HEK293 (cell line): ENCODE measurements at regions not wholly inside any gene's neighbourhood (a gene's known extent, or its start where the extent isn't known, plus 50 kb on each side); places are given as distances from the start of the nearest gene placed in this dataset.

Source experiments
- CTCF ChIA-PET: fragments of 350-600 bp; formaldehyde crosslinking; extraction: SDS; loops from one replicate; lab custom pipeline; 2021; ENCODE audit warnings: antibody characterized with exemption; lab: Yijun Ruan, JAX
- POLR2A ChIA-PET: fragments of 300-600 bp; formaldehyde crosslinking; extraction: SDS; loops from one replicate; lab custom pipeline; 2020; ENCODE audit warnings: antibody characterized with exemption, inconsistent platforms; lab: Yijun Ruan, JAX
- H3K27ac ChIP-seq: fragments of 200-500 bp; sonication (Bioruptor generic); 2 replicates; pipeline ENCODE4 v1.5.1; 2014; ENCODE audit warnings: low read depth, low read length, control low read depth, inconsistent platforms; ENCODE audit errors: extremely low read depth
- H3K36me3 ChIP-seq, 2 experiments: fragments of 200-500 bp in 1 of 2; sonication (Bioruptor generic) in 1 of 2; 1 replicate in 1 of 2; 2 replicates in 1 of 2; pipeline ENCODE4 v1.5.1; 2014 to 2017; ENCODE audit warnings: inconsistent platforms in 2 of 2, low read length in 2 of 2; ENCODE audit not compliant: control insufficient read depth in 2 of 2, insufficient read depth in 1 of 2
- H3K4me1 ChIP-seq: fragments of 200-500 bp; sonication (Bioruptor generic); 2 replicates; pipeline ENCODE4 v1.5.1; 2014; ENCODE audit warnings: mild to moderate bottlenecking, low read length, inconsistent platforms; ENCODE audit not compliant: control insufficient read depth, insufficient read depth
- H3K4me3 ChIP-seq: 2 replicates; pipeline ENCODE4 v1.5.1; 2011; ENCODE audit warnings: low read depth, mild to moderate bottlenecking, control low read depth, low read length, moderate library complexity
- H3K9me3 ChIP-seq: fragments of 200-500 bp; sonication (Bioruptor generic); 2 replicates; pipeline ENCODE4 v1.5.1; 2014; ENCODE audit warnings: low read depth, low read length, inconsistent platforms; ENCODE audit not compliant: control insufficient read depth, insufficient read depth
- BCL11B ChIP-seq: fragments of 450-650 bp; formaldehyde crosslinking; IDR thresholded peaks from 2 replicates; pipeline ENCODE4 v1.5.1; 2016; ENCODE audit warnings: low read depth, missing biosample characterization, missing genetic modification characterization
- GLIS1 ChIP-seq: fragments of 450-650 bp; formaldehyde crosslinking; IDR thresholded peaks from 2 replicates; pipeline ENCODE4 v1.5.1; 2016; ENCODE audit warnings: missing biosample characterization, missing genetic modification characterization
- HOXA7 ChIP-seq: sonication (generic); formaldehyde crosslinking; IDR thresholded peaks from 2 replicates; pipeline ENCODE4 v1.8.1; 2022; ENCODE audit warnings: missing genetic modification reagents, borderline replicate concordance
- IKZF3 ChIP-seq: fragments of 450-650 bp; IDR thresholded peaks from 2 replicates; pipeline ENCODE4 v1.5.0; 2018; ENCODE audit warnings: missing biosample characterization, mild to moderate bottlenecking, missing genetic modification characterization, moderate library complexity
- KLF16 ChIP-seq: fragments of 450-650 bp; formaldehyde crosslinking; IDR thresholded peaks from 2 replicates; pipeline ENCODE4 v1.5.1; 2017; ENCODE audit warnings: missing biosample characterization, missing genetic modification characterization
- KLF7 ChIP-seq: fragments of 450-650 bp; formaldehyde crosslinking; IDR thresholded peaks from 2 replicates; pipeline ENCODE4 v1.5.1; 2016; ENCODE audit warnings: missing biosample characterization, missing genetic modification characterization, borderline replicate concordance
- OVOL3 ChIP-seq: fragments of 450-650 bp; formaldehyde crosslinking; IDR thresholded peaks from 2 replicates; pipeline ENCODE4 v1.5.1; 2016; ENCODE audit warnings: missing biosample characterization, missing genetic modification characterization
- ZBTB20 ChIP-seq: fragments of 450-650 bp; formaldehyde crosslinking; IDR thresholded peaks from 2 replicates; pipeline ENCODE4 v1.5.1; 2016; ENCODE audit warnings: missing biosample characterization, missing genetic modification characterization
- ZFP41 ChIP-seq: fragments of 450-650 bp; formaldehyde crosslinking; IDR thresholded peaks from 2 replicates; pipeline ENCODE4 v1.5.1; 2016; ENCODE audit warnings: missing biosample characterization, missing genetic modification characterization, borderline replicate concordance
- ZNF114 ChIP-seq: fragments of 450-650 bp; formaldehyde crosslinking; IDR thresholded peaks from 2 replicates; pipeline ENCODE4 v1.5.0; 2017; ENCODE audit warnings: missing biosample characterization, missing genetic modification characterization
- ZNF169 ChIP-seq: fragments of 450-650 bp; formaldehyde crosslinking; IDR thresholded peaks from 2 replicates; pipeline ENCODE4 v1.5.1; 2016; ENCODE audit warnings: missing biosample characterization, missing genetic modification characterization
- ZNF335 ChIP-seq: fragments of 450-650 bp; formaldehyde crosslinking; conservative IDR thresholded peaks from 2 replicates; pipeline ENCODE4 v1.5.1; 2016; ENCODE audit warnings: missing biosample characterization, missing genetic modification characterization
- ZNF404 ChIP-seq: fragments of 450-650 bp; formaldehyde crosslinking; IDR thresholded peaks from 2 replicates; pipeline ENCODE4 v1.5.1; 2017; ENCODE audit warnings: missing biosample characterization, missing genetic modification characterization
- ZNF423 ChIP-seq: fragments of 450-650 bp; formaldehyde crosslinking; IDR thresholded peaks from 2 replicates; pipeline ENCODE4 v1.5.1; 2016; ENCODE audit warnings: missing biosample characterization, missing genetic modification characterization
- ZNF549 ChIP-seq: fragments of 450-650 bp; IDR thresholded peaks from 2 replicates; pipeline ENCODE4 v1.5.1; 2018; ENCODE audit warnings: missing biosample characterization, missing genetic modification characterization, mild to moderate bottlenecking, inconsistent platforms, moderate library complexity
- ZNF791 ChIP-seq: fragments of 450-650 bp; formaldehyde crosslinking; IDR thresholded peaks from 2 replicates; pipeline ENCODE4 v1.5.1; 2016; ENCODE audit warnings: missing biosample characterization, missing genetic modification characterization
- ZXDB ChIP-seq: fragments of 450-650 bp; formaldehyde crosslinking; IDR thresholded peaks from 2 replicates; pipeline ENCODE4 v1.5.1; 2016; ENCODE audit warnings: missing biosample characterization, missing genetic modification characterization
- TF ChIP-seq, protein P1 (sequence below): fragments of 450-650 bp; formaldehyde crosslinking; IDR thresholded peaks from 2 replicates; pipeline ENCODE4 v1.5.1; 2016; ENCODE audit warnings: missing biosample characterization, missing genetic modification characterization, low read depth
- TF ChIP-seq, protein P2 (sequence below): fragments of 450-650 bp; formaldehyde crosslinking; IDR thresholded peaks from 2 replicates; pipeline ENCODE4 v1.5.1; 2016; ENCODE audit warnings: missing biosample characterization, missing genetic modification characterization
- TF ChIP-seq, protein P3 (sequence below): fragments of 450-650 bp; IDR thresholded peaks from 2 replicates; pipeline ENCODE4 v1.5.1; 2018; ENCODE audit warnings: missing biosample characterization, missing genetic modification characterization
- TF ChIP-seq, protein P4 (sequence below): fragments of 450-650 bp; formaldehyde crosslinking; IDR thresholded peaks from 2 replicates; pipeline ENCODE4 v1.5.1; 2016; ENCODE audit warnings: missing biosample characterization, missing genetic modification characterization

DNA sequence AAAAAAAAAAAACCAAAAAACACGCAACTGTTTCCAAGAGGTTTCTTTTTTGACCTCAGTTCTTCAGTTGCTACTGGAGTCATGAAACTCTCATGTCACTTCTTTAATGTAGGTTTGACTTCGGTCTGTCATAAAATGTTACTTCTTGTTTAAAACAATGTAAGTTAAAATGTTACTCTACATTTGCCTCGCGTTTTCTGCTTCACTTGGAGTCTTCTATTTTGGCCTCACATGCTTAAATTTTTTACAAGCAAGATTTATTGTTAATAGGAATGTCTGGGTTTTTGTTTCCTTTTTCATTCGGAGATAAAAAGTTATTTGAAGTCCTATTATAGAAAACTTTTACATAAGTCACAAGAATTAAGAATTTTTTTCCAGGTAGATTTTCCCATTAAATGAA, 880.2 kb downstream of the LTN1 start (continued):
- TF ChIP-seq HOXA7 (CRISPR knock-in tag), result no peak
- TF ChIP-seq, protein P1, sequence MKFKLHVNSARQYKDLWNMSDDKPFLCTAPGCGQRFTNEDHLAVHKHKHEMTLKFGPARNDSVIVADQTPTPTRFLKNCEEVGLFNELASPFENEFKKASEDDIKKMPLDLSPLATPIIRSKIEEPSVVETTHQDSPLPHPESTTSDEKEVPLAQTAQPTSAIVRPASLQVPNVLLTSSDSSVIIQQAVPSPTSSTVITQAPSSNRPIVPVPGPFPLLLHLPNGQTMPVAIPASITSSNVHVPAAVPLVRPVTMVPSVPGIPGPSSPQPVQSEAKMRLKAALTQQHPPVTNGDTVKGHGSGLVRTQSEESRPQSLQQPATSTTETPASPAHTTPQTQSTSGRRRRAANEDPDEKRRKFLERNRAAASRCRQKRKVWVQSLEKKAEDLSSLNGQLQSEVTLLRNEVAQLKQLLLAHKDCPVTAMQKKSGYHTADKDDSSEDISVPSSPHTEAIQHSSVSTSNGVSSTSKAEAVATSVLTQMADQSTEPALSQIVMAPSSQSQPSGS (tag by site-specific recombination), result no peak
- TF ChIP-seq, protein P2, sequence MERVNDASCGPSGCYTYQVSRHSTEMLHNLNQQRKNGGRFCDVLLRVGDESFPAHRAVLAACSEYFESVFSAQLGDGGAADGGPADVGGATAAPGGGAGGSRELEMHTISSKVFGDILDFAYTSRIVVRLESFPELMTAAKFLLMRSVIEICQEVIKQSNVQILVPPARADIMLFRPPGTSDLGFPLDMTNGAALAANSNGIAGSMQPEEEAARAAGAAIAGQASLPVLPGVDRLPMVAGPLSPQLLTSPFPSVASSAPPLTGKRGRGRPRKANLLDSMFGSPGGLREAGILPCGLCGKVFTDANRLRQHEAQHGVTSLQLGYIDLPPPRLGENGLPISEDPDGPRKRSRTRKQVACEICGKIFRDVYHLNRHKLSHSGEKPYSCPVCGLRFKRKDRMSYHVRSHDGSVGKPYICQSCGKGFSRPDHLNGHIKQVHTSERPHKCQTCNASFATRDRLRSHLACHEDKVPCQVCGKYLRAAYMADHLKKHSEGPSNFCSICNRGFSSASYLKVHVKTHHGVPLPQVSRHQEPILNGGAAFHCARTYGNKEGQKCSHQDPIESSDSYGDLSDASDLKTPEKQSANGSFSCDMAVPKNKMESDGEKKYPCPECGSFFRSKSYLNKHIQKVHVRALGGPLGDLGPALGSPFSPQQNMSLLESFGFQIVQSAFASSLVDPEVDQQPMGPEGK (tag by site-specific recombination), result no peak
- TF ChIP-seq, all 188 proteins: peak for 0

DNA sequence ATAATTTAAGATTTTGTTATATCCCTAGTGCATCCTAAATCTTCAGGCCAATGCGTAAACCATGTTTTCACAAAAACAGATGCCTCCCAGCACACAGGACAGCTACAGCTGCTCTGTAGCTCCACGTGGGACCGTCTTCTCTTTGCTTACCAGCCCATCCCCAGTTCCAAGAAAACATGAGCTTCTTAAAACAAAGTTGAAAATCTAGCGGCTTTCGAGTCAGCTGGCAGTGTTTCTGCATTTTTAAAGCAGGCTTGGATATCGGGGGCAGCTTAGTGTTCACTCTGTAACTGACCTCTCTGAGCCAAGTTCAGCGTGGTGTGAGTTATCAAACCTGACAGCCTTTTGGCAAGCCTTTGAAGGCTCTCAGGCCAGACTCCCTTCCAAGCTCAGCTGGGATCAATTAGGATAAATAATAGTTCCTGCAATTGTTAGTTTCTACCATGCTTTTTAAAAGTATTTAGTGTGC, 881.5 kb downstream of the LTN1 start:
- ChIA-PET POLR2A (no interaction called here), CTCF (no interaction called here)
- Histone ChIP-seq H3K36me3 (no peaks in the 10 kb centered on the region), H3K9me3 (no peaks in the 10 kb centered on the region), H3K27ac (no peak overlapping the region), H3K4me3 (no peak overlapping the region), H3K4me1 (no peaks in the 10 kb centered on the region)
- TF ChIP-seq ZNF114, result no peak
- no peak for TF ChIP-seq ZNF549 (tag by site-specific recombination)
- TF ChIP-seq ZNF791 (tag by site-specific recombination), result no peak
- TF ChIP-seq, protein P1 (tag by site-specific recombination), result no peak
- TF ChIP-seq ZNF335 (tag by site-specific recombination), result no peak
- no peak for TF ChIP-seq KLF7
- TF ChIP-seq, protein P3, sequence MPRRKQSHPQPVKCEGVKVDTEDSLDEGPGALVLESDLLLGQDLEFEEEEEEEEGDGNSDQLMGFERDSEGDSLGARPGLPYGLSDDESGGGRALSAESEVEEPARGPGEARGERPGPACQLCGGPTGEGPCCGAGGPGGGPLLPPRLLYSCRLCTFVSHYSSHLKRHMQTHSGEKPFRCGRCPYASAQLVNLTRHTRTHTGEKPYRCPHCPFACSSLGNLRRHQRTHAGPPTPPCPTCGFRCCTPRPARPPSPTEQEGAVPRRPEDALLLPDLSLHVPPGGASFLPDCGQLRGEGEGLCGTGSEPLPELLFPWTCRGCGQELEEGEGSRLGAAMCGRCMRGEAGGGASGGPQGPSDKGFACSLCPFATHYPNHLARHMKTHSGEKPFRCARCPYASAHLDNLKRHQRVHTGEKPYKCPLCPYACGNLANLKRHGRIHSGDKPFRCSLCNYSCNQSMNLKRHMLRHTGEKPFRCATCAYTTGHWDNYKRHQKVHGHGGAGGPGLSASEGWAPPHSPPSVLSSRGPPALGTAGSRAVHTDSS (tag by site-specific recombination), result no peak
- no peak for TF ChIP-seq BCL11B

DNA sequence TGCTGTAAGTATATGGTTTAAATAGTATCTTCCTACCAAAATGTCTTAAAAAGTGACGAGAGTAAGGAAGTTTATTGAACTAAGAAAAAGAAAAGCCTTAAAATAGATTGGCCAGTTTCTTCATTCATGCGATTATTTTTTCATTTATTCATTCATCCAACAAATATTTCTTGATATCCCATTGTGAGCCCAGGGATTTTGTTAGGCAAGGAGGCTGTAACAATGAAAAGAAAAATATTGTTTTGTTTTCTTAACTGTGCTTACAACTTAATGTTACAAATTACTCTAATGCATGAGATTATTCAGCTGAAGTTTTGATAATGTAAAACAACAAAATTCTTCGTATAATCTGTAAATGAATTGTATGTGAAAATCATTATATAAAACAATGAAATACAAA, 882.0 kb downstream of the LTN1 start:
- H3K36me3 ChIP-seq, result no peaks in the 10 kb centered on the region
- H3K4me3 ChIP-seq, result no peak overlapping the region
- H3K9me3 ChIP-seq, result no peaks in the 10 kb centered on the region
- ChIA-PET CTCF (interaction anchor here (0.8 kb wide), 1 partner anchor 15 kb away, joined by 3 read pairs; no protein-coding TSS in a partner anchor), POLR2A (no interaction called here)
- H3K4me1 ChIP-seq, result no peaks in the 10 kb centered on the region
- no peak overlapping the region for H3K27ac ChIP-seq
- TF ChIP-seq KLF16 (tag by site-specific recombination) (no peak), ZNF404 (tag by site-specific recombination) (no peak), ZNF423 (tag by site-specific recombination) (no peak), ZFP41 (no peak)

DNA sequence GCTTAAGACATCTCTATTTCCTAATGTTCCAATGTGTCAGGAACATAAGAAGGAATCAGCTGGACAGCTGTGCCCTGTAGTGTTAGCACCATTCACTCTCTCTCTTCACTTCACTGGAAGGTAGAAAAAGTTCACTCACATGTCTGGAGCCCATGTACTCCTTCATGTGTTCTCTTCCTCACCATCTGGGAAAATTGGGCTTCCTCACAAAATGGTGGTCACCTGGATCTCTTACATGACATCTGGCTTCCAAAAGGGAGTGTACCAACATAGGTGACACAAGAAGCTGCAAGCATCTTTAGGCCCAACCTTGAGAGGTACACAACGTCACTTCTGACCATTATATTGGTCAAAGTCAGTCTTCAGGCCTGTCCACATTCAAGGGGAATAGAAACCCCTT, 882.6 kb downstream of the LTN1 start:
- Histone ChIP-seq H3K36me3 (no peaks in the 10 kb centered on the region), H3K4me3 (no peak overlapping the region), H3K9me3 (no peaks in the 10 kb centered on the region), H3K27ac (no peak overlapping the region), H3K4me1 (no peaks in the 10 kb centered on the region)
- ChIA-PET CTCF (interaction anchor here (0.5 to 0.8 kb wide), 2 partner anchors 10 to 15 kb away, joined by 3 read pairs; no protein-coding TSS in a partner anchor), POLR2A (no interaction called here)
- TF ChIP-seq GLIS1 (no peak), ZXDB (tag by site-specific recombination) (no peak), OVOL3 (tag by site-specific recombination) (no peak), IKZF3 (tag by site-specific recombination) (no peak), ZBTB20 (no peak), ZNF169 (no peak)
- TF ChIP-seq, protein P4, sequence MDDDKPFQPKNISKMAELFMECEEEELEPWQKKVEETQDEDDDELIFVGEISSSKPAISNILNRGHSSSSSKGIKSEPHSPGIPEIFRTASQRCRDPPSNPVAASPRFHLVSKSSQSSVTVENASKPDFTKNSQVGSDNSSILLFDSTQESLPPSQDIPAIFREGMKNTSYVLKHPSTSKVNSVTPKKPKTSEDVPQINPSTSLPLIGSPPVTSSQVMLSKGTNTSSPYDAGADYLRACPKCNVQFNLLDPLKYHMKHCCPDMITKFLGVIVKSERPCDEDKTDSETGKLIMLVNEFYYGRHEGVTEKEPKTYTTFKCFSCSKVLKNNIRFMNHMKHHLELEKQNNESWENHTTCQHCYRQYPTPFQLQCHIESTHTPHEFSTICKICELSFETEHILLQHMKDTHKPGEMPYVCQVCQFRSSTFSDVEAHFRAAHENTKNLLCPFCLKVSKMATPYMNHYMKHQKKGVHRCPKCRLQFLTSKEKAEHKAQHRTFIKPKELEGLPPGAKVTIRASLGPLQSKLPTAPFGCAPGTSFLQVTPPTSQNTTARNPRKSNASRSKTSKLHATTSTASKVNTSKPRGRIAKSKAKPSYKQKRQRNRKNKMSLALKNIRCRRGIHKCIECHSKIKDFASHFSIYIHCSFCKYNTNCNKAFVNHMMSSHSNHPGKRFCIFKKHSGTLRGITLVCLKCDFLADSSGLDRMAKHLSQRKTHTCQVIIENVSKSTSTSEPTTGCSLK, result no peak
